Right renal pelvis (tissue), 4 donors: ENCODE measurements at regions not wholly inside any gene's neighbourhood (a gene's known extent, or its start where the extent isn't known, plus 50 kb on each side); places are given as distances from the start of the nearest gene placed in this dataset.
"Not testable (repeated sequence)": the region's sequence is repeated elsewhere in the genome, so short reads cannot be mapped to it uniquely, and the experiment has no call there.

Experiments used
- DNase-seq, 4 donors: peaks; one replicate each; pipeline ENCODE4 v3.0.0-alpha.2; 2013; ENCODE audit warnings: low read depth in 4 of 4, low spot score in 3 of 4, missing footprints in 1 of 4

GRCh38 chr1:87969040-87969439 lies 640.4 kb downstream of the LMO4 start:
- no peak for DNase-seq

GRCh38 chr1:87972811-87973210 lies 644.1 kb downstream of the LMO4 start:
- no peak for DNase-seq

GRCh38 chr1:87973896-87974295 lies 645.2 kb downstream of the LMO4 start:
- DNase-seq: no peak

GRCh38 chr1:87976316-87976715 lies 647.6 kb downstream of the LMO4 start:
- no peak for DNase-seq

GRCh38 chr1:87977145-87977544 lies 648.5 kb downstream of the LMO4 start:
- DNase-seq: no peak

- DNase-seq: no peak
Observed at GRCh38 chr1:87979079-87979478, 650.4 kb downstream of the LMO4 start.

GRCh38 chr1:87980494-87980893 lies 651.8 kb downstream of the LMO4 start:
- no peak for DNase-seq

- no peak for DNase-seq
Observed at GRCh38 chr1:87981386-87981785, 652.7 kb downstream of the LMO4 start.

- no peak for DNase-seq
Observed at GRCh38 chr1:87981810-87982209, 653.1 kb downstream of the LMO4 start.

GRCh38 chr1:87983841-87984240 lies 655.2 kb downstream of the LMO4 start:
- DNase-seq: no peak

- DNase-seq: no peak
Observed at GRCh38 chr1:87985071-87985470, 656.4 kb downstream of the LMO4 start.

GRCh38 chr1:87986130-87986866 lies 657.6 kb downstream of the LMO4 start:
- no peak for DNase-seq

- DNase-seq: no peak
Observed at GRCh38 chr1:87989346-87989745, 660.7 kb downstream of the LMO4 start.

GRCh38 chr1:87992536-87992935 lies 663.9 kb downstream of the LMO4 start:
- not testable (repeated sequence) for DNase-seq

GRCh38 chr1:87993051-87993450 lies 664.4 kb downstream of the LMO4 start:
- no peak for DNase-seq

- no peak for DNase-seq
Observed at GRCh38 chr1:87999852-88000251, 671.2 kb downstream of the LMO4 start.

- no peak for DNase-seq
Observed at GRCh38 chr1:88001460-88001859, 672.8 kb downstream of the LMO4 start.

GRCh38 chr1:88003255-88003654 lies 674.6 kb downstream of the LMO4 start:
- no peak for DNase-seq

- DNase-seq: no peak
Observed at GRCh38 chr1:88009916-88010315, 674.2 kb upstream of the PKN2 start.

- DNase-seq: no peak
Observed at GRCh38 chr1:88013485-88013884, 670.6 kb upstream of the PKN2 start.

- DNase-seq: no peak
Observed at GRCh38 chr1:88014131-88014530, 669.9 kb upstream of the PKN2 start.

GRCh38 chr1:88016947-88017346 lies 667.1 kb upstream of the PKN2 start:
- no peak for DNase-seq

GRCh38 chr1:88021529-88021928 lies 662.5 kb upstream of the PKN2 start:
- no peak for DNase-seq
